ENCODE measurements at regions not wholly inside any gene's neighbourhood (a gene's known extent, or its start where the extent isn't known, plus 50 kb on each side); places are given as distances from the start of the nearest gene placed in this dataset.

GRCh38 chr13:72435251-72435650, 292.2 kb downstream of the MZT1 start:
- no peak for DNase-seq

GRCh38 chr13:72431981-72432682, 295.3 kb downstream of the MZT1 start:
- no peak for DNase-seq

DNA sequence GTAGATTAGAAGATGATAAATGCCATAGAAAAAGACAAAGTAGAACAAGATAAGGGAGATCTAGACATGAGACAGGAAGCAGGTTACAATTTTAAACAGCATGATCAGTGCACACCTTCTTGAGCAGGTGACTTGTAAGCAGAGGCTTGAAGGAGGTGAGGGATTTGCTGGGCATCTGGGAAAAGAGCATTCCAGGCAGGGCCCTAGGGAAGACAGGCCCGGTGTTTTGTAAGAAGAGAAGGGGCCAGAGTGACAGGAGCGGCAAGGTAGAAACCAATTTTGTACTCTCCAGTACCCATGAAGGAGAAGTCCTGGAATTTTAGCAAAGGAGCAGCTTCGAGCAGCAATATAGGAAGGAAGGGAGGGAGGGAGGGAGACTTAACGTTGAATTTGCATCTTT, 296.5 kb downstream of the MZT1 start:
- DNase-seq = no peak

DNA sequence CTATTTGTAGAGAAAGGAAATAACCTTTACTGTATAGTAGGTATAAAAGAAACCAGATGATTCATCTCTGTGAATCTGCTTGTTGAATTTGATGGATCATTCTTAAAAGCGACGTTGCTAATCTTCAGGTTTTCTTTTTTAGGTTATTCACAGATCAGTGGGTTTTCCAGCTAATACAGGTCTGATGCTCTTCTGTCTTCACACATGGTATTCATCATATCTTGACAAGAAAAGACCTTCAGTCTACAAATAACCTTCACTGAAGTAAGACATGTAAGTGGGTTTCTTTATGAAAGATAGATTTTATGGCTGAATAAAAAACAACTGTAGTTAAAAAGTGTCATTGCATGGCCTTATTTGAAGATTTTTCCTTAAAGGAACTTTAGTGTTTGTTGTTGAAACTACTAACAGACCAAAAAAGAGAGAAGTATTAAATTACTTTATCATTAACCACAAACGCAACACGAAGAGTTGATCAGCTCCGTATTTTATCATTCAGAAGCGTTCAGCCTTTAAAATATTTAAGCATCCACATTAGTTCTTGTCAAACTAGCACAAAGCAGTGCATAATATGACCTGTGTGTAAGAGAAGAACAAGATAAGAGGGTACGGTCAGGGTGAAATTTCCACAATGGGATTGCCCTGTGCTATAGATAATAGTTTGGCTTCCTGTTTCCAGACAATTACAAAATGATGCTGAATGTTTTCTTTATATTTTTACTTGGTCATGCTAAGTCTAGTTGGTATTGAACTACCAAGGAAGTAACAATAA, 299.5 kb downstream of the MZT1 start:
- no peak for DNase-seq

DNA sequence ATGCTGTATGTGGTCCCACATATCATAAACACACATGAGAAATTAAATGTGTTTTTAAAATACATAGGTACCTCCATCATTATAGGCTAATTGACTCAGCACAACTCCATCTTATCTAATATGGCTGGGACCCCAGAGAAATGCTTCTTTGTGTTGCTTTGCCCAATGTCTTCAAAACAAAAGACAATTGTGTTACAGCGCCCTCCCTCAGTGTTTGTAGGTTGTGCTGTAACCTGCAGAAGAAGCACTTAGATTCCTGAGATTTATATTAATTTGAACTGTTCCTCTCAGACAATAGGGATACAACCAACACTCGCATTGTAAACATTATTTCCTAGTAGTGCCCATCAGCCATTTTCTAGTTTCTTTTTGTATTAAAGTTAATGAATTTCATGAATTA, 303.4 kb downstream of the MZT1 start:
- no peak for DNase-seq

DNA sequence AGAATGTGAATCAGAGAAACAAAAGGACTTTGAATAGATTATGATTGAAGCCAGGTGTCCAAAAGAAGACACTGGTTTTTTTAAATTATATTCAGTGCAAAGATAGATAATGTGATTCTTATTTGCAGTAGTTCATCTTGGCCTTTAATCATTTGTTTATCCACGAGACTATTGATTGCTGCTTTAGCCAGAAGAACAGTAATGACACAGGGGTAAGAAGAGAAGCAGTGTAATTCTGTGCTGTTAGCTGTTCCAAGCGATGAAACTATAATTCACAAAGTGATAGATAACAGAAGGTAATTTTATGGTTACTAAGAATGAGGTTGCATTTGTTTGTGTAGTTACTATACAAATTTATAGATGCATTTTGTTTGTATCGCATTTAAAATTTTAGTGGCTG, 311.6 kb downstream of the MZT1 start:
- DNase-seq = no peak

- DNase-seq = no peak
These were observed 314.9 kb downstream of the MZT1 start for GRCh38 chr13:72412481-72412880.

GRCh38 chr13:72405441-72405840, 322.0 kb downstream of the MZT1 start:
- no peak for DNase-seq

DNA sequence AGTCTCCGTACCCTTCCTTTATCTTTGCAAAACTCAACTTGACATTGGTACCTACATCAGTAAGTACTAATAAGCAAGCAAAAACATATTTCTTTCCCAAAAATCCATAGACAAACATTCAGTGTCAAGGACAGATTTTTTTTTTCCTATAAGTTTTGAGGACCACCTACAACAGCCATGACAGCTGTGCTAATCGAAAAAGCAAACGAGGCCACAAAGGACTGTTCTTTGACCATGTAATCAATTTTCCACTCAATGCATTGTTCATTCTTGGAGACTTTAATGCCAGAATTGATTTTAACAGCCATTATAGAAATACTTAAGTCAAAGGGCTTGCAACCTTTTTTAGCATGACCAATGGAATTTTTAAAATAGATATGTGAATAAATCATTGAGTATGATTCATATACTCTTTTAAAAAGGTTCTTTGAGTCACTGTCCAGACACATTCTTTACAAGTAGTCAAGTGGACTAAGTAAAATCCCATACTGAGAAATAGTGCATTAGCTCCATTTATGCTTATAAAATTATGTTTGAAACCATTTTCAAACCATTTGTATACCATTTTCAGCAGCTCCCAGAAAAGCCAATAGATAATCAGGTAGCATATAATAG, 323.9 kb downstream of the MZT1 start:
- DNase-seq = no peak

DNA sequence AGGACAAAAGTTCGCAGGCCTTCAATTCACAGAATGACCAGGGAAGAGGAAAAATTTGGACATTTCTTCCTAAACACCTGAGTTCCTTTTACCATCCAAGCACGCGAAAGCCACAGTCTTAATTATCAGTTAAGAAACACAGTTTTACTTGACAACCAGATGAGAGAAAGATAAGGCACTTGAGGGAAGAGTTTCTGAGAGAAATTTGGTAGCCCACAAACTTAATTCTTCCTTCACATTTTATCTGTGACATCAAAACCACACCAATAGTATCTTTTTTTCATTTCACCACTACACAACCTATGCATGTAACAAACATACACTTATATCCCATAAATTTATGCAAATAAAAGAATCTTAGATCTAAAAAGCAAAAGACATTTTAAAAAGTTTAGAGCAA, 326.6 kb downstream of the MZT1 start:
- no peak for DNase-seq

DNA sequence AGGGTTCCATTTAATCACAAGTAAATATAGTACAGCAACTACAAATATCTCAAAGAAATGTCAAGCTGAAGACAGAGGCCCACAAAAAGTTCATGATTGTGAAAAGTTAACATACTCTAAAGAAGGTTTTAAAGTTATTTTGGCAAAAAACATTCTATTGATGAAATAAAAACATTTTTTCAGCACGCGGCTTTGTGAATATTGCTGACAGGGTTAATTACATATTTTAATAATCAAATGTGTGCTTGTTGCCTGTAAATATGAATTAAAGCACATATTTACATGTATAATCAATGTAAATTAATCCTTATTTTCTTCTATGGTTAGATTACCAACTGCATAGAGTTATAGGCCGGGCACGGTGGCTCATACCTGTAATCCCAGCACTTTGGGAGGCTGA, 328.1 kb downstream of the MZT1 start:
- DNase-seq = no peak

DNA sequence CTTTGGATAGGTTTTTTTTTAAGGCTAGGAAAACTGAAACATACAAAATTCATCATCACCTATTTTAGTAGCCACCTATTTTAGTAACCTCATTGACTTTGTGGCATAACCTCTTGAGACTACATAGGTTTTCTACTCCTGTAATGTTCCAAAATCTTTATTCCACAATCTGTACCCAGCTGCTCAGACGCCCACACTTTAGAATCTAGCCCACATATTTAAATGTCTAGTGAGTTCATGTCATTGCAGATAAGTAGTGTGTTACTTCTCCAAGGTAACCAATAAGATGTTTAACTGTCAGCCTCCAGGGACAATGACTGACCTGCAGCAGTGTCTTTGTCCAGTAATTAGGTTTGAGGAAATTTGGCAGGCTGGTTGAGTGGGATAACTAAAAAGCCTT, 330.2 kb downstream of the MZT1 start:
- DNase-seq = no peak

DNA sequence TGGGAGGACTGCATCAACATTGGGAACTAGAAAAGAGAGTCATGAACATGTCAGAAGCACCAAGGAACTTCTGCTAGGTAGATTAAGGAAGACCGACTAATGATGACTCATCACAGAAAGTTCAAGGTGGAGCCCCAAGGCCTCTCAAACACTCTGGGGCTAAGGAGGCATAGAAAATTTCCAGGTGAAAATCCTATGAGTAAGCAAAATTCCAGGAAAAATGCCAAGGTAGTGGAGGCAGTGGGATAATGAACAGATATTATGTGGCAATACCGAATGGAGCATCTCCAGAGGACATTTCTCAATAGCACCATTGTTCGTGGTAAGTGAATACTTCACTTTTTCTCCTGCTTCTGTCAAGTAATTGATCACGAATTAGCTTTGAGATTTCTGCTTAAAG, 336.5 kb downstream of the MZT1 start:
- DNase-seq = peak; percentile 0

- no peak for DNase-seq
These were observed 341.2 kb downstream of the MZT1 start for GRCh38 chr13:72386138-72386684.

GRCh38 chr13:72384879-72385278, 342.6 kb downstream of the MZT1 start:
- DNase-seq = no peak

DNA sequence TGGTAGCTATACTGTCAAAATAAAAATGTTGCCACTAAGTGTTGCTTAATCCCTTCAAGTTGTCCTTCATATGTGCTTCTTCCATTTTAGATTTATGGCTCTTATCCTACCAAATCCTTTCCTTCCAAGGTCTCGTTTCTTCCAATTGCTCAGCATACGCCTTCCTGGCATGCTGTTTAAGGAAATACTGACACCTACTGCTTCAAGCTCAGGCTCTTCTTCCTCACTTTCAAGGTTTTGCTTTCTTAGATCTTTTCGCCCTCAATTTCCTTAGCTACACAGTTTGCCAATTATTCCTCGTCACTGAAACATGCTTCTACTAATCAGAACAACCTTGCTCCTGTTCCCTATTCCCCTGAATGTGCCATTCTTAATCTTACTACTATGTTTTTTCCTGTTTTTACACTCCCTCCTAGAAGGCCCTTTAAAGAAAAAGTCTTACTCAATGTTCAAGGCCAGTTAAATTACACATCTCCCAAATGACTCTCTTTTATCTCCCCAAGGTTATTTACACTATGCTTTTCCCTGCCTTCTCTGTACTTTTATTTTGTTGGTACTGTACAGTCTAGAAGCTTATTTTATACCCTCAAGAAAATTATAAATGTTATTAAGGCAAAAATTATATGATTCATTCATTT, 343.1 kb downstream of the MZT1 start:
- DNase-seq = no peak

DNA sequence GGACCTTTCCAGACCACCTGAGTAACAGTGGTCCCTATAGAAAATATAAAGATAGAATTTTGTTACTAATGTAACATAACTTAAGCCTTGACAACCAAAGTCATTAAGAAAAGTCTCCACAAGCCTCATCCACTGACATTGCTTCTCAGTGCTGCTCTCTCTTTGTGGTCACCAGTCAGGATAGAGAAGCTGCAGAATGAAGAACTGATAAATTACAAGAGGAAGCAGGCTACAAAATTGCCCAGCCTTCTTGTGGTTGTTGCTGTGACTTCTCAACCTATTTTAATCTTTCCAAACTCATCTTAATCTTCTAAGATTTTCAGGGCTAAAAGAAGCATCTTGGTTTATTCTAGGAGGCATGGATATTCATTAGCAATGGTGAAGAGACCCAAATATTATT, 343.8 kb downstream of the MZT1 start:
- DNase-seq = no peak

DNA sequence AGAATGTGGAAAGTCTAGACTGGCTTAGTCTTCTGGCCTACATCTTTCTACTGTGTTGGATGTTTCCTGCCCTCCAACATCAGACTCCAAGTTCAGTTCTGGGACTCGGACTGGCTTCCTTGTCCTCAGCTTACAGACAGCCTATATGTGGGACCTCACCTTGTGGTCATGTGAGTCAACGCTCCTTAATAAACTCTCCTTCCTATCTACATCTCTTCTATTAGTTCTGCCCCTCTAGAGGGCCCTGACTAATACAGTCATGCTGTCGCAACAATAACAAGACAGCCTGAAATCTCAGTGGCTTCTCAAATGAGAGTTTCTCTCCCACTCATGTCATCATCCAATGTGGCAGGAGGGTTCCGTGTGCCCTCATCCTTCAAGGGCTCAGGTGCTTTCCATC, 347.8 kb downstream of the MZT1 start:
- DNase-seq = no peak

GRCh38 chr13:72368031-72368430, 359.4 kb downstream of the MZT1 start:
- DNase-seq = no peak

DNA sequence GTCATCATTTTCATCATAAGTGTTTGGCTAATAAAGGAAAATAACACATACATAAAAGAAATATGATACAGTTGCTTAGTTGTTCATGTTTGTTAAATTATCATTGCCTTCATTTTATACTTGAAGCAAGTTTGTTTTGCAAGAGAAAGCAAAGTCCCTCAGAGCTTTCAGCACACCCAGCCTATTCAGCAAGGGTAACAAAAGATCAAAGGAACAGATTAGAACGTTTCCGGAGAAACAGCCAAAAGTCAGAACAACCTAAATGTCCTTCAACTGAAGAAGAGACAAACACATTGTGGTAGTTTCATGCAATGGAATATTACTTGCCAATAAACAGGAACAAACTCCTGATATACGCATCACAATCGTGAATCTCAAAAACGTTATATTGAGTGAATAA, 380.7 kb downstream of the MZT1 start:
- DNase-seq = no peak

- no peak for DNase-seq
These were observed 385.1 kb downstream of the MZT1 start for GRCh38 chr13:72342364-72342763.

GRCh38 chr13:72341904-72342303, 385.5 kb downstream of the MZT1 start:
- DNase-seq = no peak

DNA sequence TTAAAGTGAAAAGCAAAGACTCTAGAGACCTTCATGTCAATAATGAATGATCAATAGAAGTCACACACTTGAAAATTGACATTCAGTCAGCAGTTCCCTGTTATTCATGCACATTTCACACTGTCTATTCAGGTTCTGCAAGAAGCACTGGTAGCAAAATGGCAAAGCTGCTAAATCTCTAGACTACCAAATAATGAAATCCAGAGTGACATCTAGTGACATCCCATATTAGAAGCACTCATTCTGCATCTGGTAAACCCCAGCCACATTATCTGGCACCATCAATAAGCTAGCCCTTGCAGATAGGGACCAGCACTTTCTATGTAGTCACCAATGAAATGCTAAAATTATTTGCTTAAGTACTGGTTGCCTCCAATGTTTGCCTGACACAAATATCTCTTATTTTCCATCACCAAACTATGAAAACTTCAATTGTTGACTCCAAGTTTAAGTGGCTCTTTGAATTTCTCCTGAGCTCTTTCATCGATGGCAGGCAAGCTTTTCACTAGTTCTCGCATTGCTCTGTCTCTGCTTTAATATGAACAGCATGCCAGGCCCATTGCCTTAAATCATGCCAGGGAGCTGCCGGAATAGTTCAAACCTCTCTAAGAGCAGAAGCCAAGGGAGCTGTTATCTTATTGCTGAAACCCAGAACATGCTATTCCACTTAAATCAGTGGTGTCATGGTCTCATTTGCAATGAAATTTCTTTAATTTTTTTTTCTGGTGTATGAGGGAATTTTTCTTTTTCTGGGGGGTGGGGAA, 409.9 kb downstream of the MZT1 start:
- DNase-seq = peak; percentile 7

Measured in DMS53 (cell line).